GM19238 (cell line): ENCODE measurements at regions not wholly inside any gene's neighbourhood (a gene's known extent, or its start where the extent isn't known, plus 50 kb on each side); places are given as distances from the start of the nearest gene placed in this dataset.
"Not testable (repeated sequence)": the region's sequence is repeated elsewhere in the genome, so short reads cannot be mapped to it uniquely, and the experiment has no call there.

Experiments used
- DNase-seq: peaks from one replicate; pipeline ENCODE4 v3.0.0; 2011; ENCODE audit warnings: low spot score; ENCODE audit not compliant: insufficient read length

DNA sequence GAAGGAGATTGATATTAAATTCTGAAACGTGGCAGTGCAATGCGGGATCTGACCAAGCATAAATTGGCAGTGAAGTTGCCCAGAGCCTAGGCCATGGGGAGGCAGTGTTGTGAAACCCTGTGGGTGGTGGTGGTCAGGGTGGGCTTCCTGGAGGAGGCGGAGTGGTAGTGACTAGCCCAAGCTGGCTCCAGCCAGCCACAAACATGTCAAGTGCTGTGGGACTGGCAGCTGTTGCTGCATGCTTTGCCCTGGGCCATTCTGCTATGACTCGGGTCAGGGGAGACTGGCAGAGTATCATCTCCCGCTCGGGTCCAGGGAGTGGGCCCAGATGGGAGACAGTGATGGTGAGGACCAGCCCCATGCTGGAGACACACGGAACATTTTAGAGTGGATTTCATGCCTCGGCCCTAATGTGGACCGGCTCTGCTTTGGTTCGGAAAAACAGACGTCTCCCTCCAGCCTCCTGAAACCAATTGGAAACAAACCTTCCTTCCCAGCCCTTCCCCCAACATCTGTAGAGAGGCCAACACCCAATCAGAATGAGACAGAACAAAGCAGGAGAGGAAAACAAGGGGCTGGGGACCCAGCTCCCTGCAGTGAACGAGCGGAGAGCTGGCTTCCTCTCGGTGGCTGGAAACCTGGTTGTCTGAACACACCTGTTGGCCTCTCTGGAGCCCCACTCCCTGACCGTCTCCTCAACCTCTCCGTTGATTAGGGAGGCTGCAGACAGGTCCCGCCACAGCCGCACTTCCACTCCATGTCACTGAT, 58.2 kb downstream of the TMEM270 start:
- DNase-seq = no peak

DNA sequence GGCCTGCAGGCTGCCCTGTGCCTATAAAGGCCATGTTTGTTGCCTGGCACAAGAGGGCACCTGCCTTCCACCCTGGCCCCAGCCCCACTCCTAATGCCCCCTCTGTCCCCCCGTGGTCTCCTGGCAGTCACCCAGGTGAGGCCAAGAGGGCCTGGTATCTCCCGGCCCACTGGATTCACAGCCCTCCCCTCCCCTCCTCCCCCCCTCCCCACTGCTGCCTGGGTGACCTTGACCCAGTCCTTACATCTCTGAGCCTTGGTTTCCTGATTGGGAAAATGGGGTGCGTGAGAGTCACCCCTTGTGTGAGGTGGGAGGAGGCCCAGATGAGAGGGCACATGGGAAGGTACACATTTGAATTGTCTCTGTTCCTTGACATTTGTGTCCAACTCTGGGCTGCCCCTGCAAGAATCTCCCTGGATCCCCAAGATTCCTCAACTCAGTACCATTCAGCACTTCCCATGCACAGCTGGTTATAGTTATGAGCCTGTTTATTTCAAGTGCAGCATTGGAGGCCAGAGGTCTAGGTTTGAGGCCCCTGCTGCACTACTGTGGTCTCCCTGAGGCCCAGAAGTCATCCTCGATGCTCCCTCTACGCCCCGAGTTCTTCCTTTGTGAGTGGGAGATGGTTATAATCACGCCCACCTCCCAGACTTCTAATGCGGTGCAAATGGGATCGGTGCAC, 58.9 kb downstream of the TMEM270 start:
- no peak for DNase-seq

DNA sequence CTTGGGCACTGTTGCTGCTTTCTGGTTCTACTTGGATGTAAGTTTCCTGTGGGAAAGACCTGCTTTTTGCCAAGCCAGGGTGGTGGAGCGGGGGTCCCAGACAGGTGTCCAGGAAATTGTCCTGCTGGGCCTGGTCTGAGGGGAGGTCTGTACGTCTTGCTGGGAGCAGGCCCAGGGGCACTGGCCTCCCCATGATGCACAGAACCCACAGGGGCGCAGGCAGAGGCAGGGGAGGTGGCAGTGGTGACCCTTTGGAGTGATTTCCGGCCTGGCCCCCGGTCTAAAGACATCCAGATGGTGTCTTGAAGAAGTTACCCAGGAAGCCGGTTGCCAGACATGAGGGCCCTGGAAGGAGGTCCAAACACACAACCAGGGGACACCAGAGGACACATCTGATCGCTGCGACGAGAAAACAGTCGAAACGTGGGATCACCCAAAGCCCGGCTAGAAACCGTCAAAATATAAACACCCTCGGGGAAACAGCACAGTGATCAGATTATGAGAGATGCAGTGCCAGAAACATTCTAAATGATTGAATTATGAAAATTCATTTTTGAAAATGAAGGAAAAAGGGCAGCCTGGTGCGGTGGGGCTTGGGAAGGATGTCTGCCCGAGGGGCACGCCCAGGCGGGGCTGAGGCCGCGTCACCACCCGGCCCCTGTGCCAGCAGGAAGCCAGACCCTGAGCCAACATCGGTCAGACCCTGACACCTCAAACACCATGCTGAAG, 59.6 kb downstream of the TMEM270 start:
- no peak for DNase-seq

DNA sequence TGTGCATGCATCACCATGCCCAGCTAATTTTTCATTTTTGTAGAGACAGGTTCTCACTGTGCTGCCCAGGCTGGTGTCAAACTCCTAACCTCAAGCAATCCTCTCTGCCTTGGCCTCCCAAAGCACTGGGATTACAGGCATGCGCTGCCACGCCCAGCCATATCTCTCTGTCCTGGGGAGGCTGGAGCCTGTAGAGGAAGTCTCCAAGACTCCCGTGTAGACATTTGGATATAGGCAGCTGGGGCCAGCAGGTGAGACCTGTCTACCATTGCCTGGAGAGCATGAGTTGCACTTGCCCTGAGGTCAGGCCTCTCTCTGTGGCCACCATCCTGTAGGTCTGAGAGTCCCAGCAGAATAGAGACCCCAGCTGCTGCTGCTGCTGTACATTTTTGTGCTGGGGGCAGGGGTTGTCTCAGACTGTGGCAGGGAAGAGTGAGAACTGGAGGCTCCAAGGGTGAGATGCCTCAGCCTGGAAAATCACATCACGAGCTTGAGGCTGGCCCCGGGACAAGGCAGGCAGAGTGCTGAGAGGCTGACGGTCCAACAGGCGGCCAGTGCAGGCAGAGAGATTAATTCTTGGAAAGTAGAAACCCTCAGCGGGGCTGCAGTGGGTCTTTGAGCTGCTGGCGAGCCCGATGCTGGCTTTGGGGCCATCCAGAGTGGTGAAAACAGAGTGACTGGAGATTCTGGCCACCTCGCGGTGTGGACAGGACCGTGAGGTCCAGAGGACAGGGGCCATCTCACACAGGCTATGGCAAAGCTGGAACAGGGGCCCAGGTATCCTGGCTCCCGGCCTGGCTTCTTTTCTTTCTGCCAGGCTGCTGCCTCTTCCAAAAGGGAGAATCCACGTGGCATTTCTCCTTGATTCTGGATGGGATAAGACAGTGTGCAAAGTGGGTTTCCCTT, 60.9 kb downstream of the TMEM270 start:
- DNase-seq = no peak

DNA sequence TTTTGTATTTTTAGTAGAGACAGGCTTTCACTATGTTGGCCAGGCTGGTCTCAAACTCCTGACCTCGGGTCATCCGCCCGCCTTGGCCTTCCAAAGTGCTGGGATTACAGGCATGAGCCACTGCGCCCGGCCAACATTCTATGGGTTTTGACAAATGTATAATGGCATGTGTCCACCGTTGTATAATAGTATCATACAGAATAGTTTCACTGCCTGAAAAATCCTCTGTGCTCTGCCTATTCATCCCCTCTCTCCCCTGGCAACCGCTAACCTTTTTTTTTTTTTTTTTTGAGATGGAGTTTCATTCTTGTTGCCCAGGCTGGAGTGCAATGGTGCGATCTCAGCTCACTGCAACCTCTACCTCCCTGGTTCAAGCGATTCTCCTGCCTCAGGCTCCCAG, 67.7 kb downstream of the TMEM270 start:
- not testable (repeated sequence) for DNase-seq

DNA sequence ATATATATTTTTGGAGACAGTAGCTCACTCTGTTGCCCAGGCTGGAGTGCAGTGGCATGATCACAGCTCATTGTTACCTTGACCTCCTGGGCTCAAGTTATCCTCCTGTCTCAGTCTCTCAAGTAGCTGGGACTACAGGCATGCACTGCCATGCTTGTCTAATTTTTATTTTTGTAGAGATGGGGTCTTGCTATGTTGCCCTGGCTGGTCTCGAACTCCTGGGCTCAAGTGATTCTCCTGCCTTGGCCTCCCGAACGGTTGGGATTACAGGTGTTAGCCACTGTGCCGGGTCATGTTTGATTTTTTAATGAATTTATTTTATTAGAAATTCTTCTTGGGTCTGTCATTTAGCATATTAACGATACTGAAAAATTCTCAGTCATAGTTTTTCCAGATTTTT, 70.5 kb downstream of the TMEM270 start:
- no peak for DNase-seq

DNA sequence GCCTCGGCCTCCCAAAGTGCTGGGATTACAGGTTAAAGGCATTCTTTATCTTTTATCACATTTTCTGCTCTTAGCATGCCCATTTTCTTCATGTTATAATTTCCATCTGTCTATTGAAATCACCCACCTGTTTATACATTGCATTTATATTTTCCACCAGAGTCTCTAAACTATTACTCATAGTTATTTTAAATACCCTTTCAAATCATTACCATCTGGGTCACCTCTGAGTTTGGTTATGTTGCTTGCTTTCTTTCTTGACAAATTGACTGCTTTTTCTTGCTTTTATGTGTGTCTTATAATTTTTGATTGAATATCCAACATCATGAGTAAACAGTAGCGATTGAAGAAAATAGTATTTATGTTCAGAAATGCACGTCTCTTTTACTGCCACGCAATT, 71.4 kb downstream of the TMEM270 start:
- no peak for DNase-seq

DNA sequence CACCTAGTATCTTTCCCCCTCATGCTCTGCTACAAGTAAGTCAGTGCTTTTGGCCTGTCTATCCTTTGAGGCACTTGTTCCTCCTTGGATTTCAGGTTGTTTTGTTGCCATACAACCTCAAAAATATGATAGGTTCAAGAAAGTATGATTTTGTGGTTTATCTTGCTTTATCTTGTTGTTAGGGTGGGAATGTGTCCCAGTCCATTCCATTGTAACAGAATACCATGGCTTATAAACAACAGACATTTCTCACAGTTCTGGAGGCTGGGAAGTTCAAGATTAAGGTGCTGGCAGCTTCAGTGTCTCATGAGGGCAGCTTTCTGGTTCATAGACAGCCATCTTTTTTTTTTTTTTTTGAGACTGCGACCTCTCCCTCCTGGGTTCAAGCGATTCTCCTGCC, 72.1 kb downstream of the TMEM270 start:
- no peak for DNase-seq

DNA sequence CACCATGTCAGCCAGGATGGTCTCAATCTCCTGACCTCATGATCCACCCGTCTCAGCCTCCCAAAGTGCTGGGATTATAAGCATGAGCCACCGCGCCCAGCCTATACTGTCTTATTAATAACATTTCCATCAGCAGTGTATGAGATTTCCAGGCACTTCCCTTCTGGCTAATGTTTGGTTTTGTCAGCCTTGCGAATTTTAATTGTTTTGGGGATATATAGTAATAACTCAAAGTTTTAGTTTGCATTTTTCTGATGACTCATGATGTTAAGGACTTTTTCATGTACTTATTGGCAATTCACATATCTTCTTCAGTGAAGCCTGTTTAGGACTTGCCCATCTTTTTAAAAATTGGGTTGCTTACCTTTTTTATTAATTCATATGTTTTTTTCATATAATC, 76.0 kb downstream of the TMEM270 start:
- DNase-seq = no peak

DNA sequence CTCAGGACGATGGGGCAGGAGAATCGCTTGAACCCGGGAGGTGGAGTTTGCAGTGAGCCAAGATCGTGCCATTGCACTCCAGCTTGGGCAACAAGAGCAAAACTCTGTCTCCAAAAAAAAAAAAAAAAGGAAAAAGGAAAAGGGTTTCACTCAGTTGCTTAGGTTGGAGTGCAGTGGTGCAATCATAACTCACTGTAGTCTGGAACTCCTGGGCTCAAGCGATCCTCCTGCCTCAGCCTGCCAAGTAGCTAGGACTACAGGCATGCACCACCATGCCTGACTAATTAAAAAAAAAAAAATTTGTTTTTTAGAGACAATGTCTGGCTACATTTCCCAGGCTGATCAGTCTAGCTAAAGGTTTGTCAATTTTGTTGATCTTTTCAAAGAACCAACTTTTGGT, 76.7 kb downstream of the TMEM270 start:
- not testable (repeated sequence) for DNase-seq

DNA sequence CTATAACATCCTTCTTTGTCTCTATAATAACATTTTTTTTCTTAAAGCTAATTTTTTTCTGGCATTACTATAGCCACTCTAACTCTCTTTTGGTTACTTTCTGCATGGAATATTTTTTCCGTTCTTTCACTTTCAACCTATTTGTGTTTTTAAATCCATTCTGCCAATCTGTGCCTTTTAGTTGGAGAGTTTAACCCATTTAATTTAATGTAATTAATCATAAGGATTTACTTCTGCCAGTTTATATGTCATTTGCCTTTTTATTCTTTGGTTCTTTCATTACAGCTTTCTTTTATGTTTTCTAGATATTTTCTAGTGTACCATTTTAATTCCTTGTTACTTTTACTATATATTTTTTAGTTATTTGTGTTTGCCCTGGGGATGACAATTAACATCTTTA, 78.6 kb downstream of the TMEM270 start:
- DNase-seq = no peak

DNA sequence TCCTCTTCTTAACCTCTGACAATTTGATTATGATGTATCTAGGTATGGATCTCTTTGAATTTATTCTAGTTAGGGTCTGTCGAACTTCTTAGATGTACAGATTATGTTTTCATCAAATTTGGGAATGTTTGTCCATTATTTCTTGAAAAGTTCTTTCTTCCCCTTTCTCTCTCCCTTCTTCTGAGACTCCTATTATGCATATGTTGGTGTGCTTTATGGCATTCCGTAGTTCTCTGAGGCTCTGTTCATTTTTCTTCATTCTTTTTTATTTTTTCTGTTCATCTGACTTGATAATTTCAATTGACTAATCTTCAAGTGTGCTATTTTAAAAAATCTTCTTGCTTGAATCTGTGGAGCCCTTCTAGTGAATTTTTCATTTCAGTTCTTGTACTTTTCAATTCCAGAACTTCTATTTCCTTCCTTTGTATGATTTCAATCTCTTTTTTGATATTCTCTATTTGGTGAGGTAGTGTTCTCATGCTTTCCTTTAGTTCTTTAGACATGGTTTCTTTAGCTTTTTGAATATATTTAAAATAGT, 79.8 kb downstream of the TMEM270 start:
- no peak for DNase-seq

DNA sequence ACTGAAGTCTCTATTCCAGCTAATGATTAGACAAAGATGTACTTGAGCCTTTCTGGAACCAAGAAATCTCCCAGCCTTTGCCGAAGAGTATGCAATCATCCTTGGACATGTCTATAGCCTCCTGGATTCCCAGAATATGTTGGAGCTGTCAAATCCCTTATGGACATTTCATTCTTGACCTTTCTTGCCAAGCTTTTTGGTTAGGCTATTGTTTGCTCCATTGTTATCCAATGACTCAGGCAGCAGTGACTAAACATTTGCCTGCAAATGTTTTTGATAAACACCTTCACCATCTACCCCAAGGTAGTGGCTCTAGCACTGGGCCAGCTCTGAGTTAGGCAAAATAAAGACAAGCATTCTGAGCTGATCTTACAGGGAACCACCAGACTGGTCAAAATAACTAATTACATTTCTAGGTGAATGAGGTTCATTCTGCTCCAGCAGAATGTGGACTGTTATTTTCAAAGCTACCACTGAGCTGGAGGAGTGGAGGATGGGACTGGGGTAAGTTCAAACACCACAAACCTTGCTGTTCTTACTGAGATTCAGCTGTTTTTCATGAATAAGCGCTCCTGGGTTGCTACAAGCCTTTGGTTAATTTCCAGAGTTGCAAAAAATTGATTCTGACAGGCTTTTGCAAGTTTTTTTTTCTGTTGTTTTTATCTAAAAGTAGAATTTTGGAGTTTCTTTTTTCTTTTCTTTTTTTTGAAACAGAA, 81.0 kb downstream of the TMEM270 start:
- DNase-seq = no peak

DNA sequence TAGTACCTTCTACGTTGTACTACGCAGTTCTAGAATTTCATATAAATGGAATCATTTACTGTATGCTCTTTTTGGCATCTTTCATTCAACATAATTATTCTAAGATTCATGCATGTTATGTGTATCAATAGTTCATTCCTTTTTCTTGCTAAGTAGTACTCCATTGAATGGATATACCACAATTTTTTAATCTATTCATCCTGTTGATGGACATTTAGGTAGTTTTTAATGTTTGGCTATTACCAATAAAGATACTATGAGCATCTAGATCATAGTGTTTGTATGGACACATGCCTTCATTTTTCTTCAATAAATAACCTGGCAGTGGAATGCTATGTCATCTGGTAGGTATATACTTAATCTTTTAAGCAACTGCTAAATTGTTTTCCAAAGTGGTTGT, 83.0 kb upstream of the ELN start:
- no peak for DNase-seq

DNA sequence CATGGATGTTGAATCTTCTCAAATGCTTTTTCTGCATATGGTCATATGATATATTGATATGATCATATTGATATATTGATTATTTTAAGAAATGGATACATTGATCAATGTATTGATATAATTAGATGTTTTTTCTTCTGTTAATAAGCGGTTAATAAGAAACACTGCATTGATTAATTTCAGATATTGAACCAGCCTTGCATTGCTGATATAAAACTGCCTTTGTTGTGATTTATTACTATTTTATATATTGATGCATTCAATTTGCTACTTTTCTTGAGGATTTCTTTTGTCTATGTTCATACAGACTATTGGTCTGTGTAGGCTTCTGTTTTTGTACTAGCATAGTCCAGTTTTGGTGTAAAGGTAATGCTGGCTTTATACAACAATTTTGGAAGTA, 79.7 kb upstream of the ELN start:
- no peak for DNase-seq

DNA sequence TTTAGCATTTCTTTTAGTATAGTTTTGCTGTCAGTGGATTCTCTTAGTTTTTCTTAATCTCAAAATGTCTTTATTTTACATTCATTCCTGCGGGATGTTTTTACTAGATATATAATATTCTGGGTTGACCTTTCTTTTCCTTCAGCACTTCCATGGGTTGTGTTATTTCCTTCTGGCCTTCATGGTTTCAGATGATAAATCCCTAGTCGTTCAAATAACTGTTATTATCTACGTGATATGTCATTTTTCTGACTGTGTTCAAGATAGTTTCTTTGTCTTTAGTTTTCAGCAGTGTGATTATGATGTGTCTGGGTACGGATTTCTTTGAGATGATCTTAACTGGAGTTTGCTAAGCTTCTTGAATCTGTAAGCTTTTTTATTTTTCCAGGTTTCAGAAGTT, 75.7 kb upstream of the ELN start:
- no peak for DNase-seq

DNA sequence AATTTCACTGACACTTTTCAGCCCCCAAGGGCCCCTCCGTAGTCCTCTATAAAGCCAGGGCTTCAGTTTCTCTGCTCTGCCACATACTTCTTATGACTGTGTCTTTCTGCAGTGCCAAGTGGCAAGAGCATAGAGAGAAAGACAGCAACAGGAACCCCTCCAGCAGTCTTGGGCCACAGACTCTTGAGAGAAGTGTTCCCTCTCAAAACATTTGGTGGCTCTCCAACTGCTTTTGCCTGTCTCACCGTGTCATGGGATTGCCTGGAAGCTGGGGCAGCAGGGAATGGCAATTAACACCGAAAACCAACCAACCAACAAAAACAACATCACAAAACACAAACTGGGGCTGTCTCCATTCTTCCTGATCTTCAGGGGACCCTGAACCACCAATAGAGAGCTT, 73.8 kb upstream of the ELN start:
- no peak for DNase-seq

DNA sequence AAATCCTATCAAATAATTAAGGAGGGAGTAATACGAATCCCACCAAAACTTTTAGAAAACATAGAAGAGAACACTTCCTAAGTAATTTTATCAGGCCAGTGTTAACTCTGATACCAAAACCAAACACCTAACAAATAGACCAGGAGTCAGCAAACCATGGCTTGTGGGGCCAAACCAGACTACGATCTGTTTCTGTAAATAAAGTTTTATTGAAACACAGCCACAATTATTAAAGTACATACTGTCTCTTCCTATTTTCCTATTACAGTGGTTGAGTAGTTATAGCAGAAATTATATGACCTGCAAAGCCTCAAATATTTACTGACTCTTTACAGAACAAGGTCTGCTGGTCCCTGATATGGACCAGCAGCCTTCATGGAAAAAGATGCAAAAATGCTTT, 73.1 kb upstream of the ELN start:
- DNase-seq = no peak

DNA sequence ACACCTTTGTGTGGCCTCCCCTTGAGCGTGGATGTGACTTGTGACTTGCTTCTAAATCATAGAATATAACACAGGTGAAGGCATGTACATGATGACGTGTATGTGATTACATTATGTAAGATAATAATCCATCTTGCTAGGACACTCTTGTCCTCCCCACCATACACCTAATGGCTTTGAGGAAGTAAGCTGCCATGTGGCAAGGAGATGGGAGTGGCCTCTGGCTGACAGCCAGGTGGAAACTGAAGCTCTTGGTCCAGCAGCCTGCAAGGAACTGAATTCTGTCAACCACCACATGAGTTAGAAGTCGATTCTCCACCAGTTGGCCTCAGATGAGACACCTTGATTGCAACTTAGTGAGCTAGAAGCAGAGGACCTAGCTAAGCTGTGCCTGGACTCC, 67.4 kb upstream of the ELN start:
- no peak for DNase-seq

DNA sequence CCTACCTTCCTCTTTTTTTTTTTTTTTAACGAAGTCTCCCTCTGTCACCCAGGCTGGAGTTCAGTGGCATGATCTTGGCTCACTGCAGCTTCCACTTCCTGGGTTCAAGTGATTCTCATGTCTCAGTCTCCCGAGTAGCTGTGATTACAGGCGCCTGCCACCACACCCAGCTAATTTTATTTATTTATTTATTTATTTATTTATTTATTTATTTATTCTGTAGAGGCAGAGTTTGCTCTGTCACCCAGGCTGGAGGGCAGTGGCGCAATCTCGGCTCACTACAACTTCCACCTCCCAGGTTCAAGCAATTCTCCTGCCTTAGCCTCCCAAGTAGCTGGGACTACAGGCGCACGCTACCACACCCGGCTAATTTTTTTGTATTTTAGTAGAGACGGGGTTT, 66.0 kb upstream of the ELN start:
- DNase-seq = not testable (repeated sequence)
